ENCODE measurements at regions not wholly inside any gene's neighbourhood (a gene's known extent, or its start where the extent isn't known, plus 50 kb on each side); places are given as distances from the start of the nearest gene placed in this dataset.

- ChIA-PET CTCF (interaction anchor here (0.5 to 1.6 kb wide), 2 partner anchors 17 to 619 kb away, joined by 3 read pairs; no protein-coding TSS in a partner anchor), POLR2A (no interaction called here)
- no peaks in the 10 kb centered on the region for H3K27me3 ChIP-seq (replicated peaks in 2 of 5; ENCODE audit: control insufficient read depth in 4 of 5, insufficient read depth in 5 of 5, low read length in 4 of 5)
- no peaks in the 10 kb centered on the region for H3K36me3 ChIP-seq (ENCODE audit: control insufficient read depth in 4 of 4, insufficient read depth in 4 of 4, low read length in 3 of 4)
- WGBS (ENCODE audit: insufficient coverage), result 94% methylated on average over 3 of the region's 5 CpGs
- H3K4me1 ChIP-seq (ENCODE audit: control extremely low read depth in 1 of 4, control insufficient read depth in 4 of 4, insufficient read depth in 4 of 4, low read length in 3 of 4), result peaks cover 0 to 3% (median 1%) of the 10 kb centered on the region in 4 experiments
- H3K9me3 ChIP-seq (ENCODE audit: control extremely low read depth in 1 of 5, control insufficient read depth in 4 of 5, insufficient read depth in 2 of 5, low read depth in 1 of 5, low read length in 4 of 5), result no peaks in the 10 kb centered on the region
- H3K27ac ChIP-seq (ENCODE audit: insufficient read depth in 1 of 2, low read depth in 1 of 2, low read length in 2 of 2, poor library complexity in 1 of 2, severe bottlenecking in 2 of 2), result no peak overlapping the region
- DNase-seq, result no peak
- no peak overlapping the region for H3K4me3 ChIP-seq (ENCODE audit: control insufficient read depth in 1 of 7, extremely low read depth in 1 of 7, insufficient read depth in 4 of 7, low read depth in 2 of 7, low read length in 6 of 7)
Observed at GRCh38 chr7:27375958-27376357, 133.4 kb downstream of the EVX1 start.

- Histone ChIP-seq H3K27me3 (replicated peaks in 2 of 5; ENCODE audit: control insufficient read depth in 4 of 5, insufficient read depth in 5 of 5, low read length in 4 of 5) (no peaks in the 10 kb centered on the region), H3K9me3 (ENCODE audit: control extremely low read depth in 1 of 5, control insufficient read depth in 4 of 5, insufficient read depth in 2 of 5, low read depth in 1 of 5, low read length in 4 of 5) (no peaks in the 10 kb centered on the region), H3K4me3 (ENCODE audit: control insufficient read depth in 1 of 7, extremely low read depth in 1 of 7, insufficient read depth in 4 of 7, low read depth in 2 of 7, low read length in 6 of 7) (no peak overlapping the region), H3K27ac (ENCODE audit: insufficient read depth in 1 of 2, low read depth in 1 of 2, low read length in 2 of 2, poor library complexity in 1 of 2, severe bottlenecking in 2 of 2) (no peak overlapping the region), H3K36me3 (ENCODE audit: control insufficient read depth in 4 of 4, insufficient read depth in 4 of 4, low read length in 3 of 4) (no peaks in the 10 kb centered on the region), H3K4me1 (ENCODE audit: control extremely low read depth in 1 of 4, control insufficient read depth in 4 of 4, insufficient read depth in 4 of 4, low read length in 3 of 4) (no peaks in the 10 kb centered on the region)
- POLR2A ChIA-PET, result no interaction called here
- DNase-seq, result no peak
- WGBS (ENCODE audit: insufficient coverage), result 96% methylated on average over 7 of the region's 8 CpGs
- CTCF ChIA-PET, result no interaction called here
Observed at GRCh38 chr7:27377988-27378387, 135.4 kb downstream of the EVX1 start.

GRCh38 chr7:27382307-27382706 is 139.7 kb downstream of the EVX1 start:
- no peaks in the 10 kb centered on the region for H3K36me3 ChIP-seq (ENCODE audit: control insufficient read depth in 4 of 4, insufficient read depth in 4 of 4, low read length in 3 of 4)
- no peaks in the 10 kb centered on the region for H3K4me1 ChIP-seq (ENCODE audit: control extremely low read depth in 1 of 4, control insufficient read depth in 4 of 4, insufficient read depth in 4 of 4, low read length in 3 of 4)
- WGBS (ENCODE audit: insufficient coverage), result 100% methylated on average over 2 of the region's 4 CpGs
- no peak overlapping the region for H3K4me3 ChIP-seq (ENCODE audit: control insufficient read depth in 1 of 7, extremely low read depth in 1 of 7, insufficient read depth in 4 of 7, low read depth in 2 of 7, low read length in 6 of 7)
- no peak overlapping the region for H3K27ac ChIP-seq (ENCODE audit: insufficient read depth in 1 of 2, low read depth in 1 of 2, low read length in 2 of 2, poor library complexity in 1 of 2, severe bottlenecking in 2 of 2)
- no peak for DNase-seq
- CTCF ChIA-PET, result no interaction called here
- H3K27me3 ChIP-seq (replicated peaks in 2 of 5; ENCODE audit: control insufficient read depth in 4 of 5, insufficient read depth in 5 of 5, low read length in 4 of 5), result no peaks in the 10 kb centered on the region
- POLR2A ChIA-PET, result no interaction called here
- H3K9me3 ChIP-seq (ENCODE audit: control extremely low read depth in 1 of 5, control insufficient read depth in 4 of 5, insufficient read depth in 2 of 5, low read depth in 1 of 5, low read length in 4 of 5), result no peaks in the 10 kb centered on the region

- H3K4me3 ChIP-seq (ENCODE audit: control insufficient read depth in 1 of 7, extremely low read depth in 1 of 7, insufficient read depth in 4 of 7, low read depth in 2 of 7, low read length in 6 of 7), result no peak overlapping the region
- ChIA-PET POLR2A (no interaction called here), CTCF (interaction anchor here (0.6 kb wide), 1 partner anchor 9 kb away, joined by 3 read pairs; no protein-coding TSS in a partner anchor)
- no peak for DNase-seq
- H3K9me3 ChIP-seq (ENCODE audit: control extremely low read depth in 1 of 5, control insufficient read depth in 4 of 5, insufficient read depth in 2 of 5, low read depth in 1 of 5, low read length in 4 of 5), result no peaks in the 10 kb centered on the region
- no peaks in the 10 kb centered on the region for H3K36me3 ChIP-seq (ENCODE audit: control insufficient read depth in 4 of 4, insufficient read depth in 4 of 4, low read length in 3 of 4)
- H3K4me1 ChIP-seq (ENCODE audit: control extremely low read depth in 1 of 4, control insufficient read depth in 4 of 4, insufficient read depth in 4 of 4, low read length in 3 of 4), result no peaks in the 10 kb centered on the region
- 98% methylated on average over 5 of the region's 6 CpGs for WGBS (ENCODE audit: insufficient coverage)
- H3K27ac ChIP-seq (ENCODE audit: insufficient read depth in 1 of 2, low read depth in 1 of 2, low read length in 2 of 2, poor library complexity in 1 of 2, severe bottlenecking in 2 of 2), result no peak overlapping the region
- H3K27me3 ChIP-seq (replicated peaks in 2 of 5; ENCODE audit: control insufficient read depth in 4 of 5, insufficient read depth in 5 of 5, low read length in 4 of 5), result peaks cover 0 to 2% (median 0%) of the 10 kb centered on the region in 5 experiments
Observed at GRCh38 chr7:27386581-27386980, 144.0 kb downstream of the EVX1 start.

- H3K27ac ChIP-seq (ENCODE audit: insufficient read depth in 1 of 2, low read depth in 1 of 2, low read length in 2 of 2, poor library complexity in 1 of 2, severe bottlenecking in 2 of 2), result no peak overlapping the region
- POLR2A ChIA-PET, result no interaction called here
- no peak for DNase-seq
- H3K4me1 ChIP-seq (ENCODE audit: control extremely low read depth in 1 of 4, control insufficient read depth in 4 of 4, insufficient read depth in 4 of 4, low read length in 3 of 4), result no peaks in the 10 kb centered on the region
- 100% methylated on average over 4 of the region's 4 CpGs for WGBS (ENCODE audit: insufficient coverage)
- CTCF ChIA-PET, result no interaction called here
- H3K36me3 ChIP-seq (ENCODE audit: control insufficient read depth in 4 of 4, insufficient read depth in 4 of 4, low read length in 3 of 4), result no peaks in the 10 kb centered on the region
- no peaks in the 10 kb centered on the region for H3K9me3 ChIP-seq (ENCODE audit: control extremely low read depth in 1 of 5, control insufficient read depth in 4 of 5, insufficient read depth in 2 of 5, low read depth in 1 of 5, low read length in 4 of 5)
- H3K27me3 ChIP-seq (replicated peaks in 2 of 5; ENCODE audit: control insufficient read depth in 4 of 5, insufficient read depth in 5 of 5, low read length in 4 of 5), result peaks cover 0 to 2% (median 0%) of the 10 kb centered on the region in 5 experiments
- H3K4me3 ChIP-seq (ENCODE audit: control insufficient read depth in 1 of 7, extremely low read depth in 1 of 7, insufficient read depth in 4 of 7, low read depth in 2 of 7, low read length in 6 of 7), result no peak overlapping the region
Observed at GRCh38 chr7:27387864-27388263, 145.3 kb downstream of the EVX1 start.

GRCh38 chr7:27388561-27388960 is 146.0 kb downstream of the EVX1 start:
- Histone ChIP-seq H3K27me3 (replicated peaks in 2 of 5; ENCODE audit: control insufficient read depth in 4 of 5, insufficient read depth in 5 of 5, low read length in 4 of 5) (peaks cover 0 to 2% (median 0%) of the 10 kb centered on the region in 5 experiments), H3K27ac (ENCODE audit: insufficient read depth in 1 of 2, low read depth in 1 of 2, low read length in 2 of 2, poor library complexity in 1 of 2, severe bottlenecking in 2 of 2) (no peak overlapping the region), H3K9me3 (ENCODE audit: control extremely low read depth in 1 of 5, control insufficient read depth in 4 of 5, insufficient read depth in 2 of 5, low read depth in 1 of 5, low read length in 4 of 5) (peaks cover 0 to 4% (median 0%) of the 10 kb centered on the region in 5 experiments), H3K4me3 (ENCODE audit: control insufficient read depth in 1 of 7, extremely low read depth in 1 of 7, insufficient read depth in 4 of 7, low read depth in 2 of 7, low read length in 6 of 7) (no peak overlapping the region), H3K36me3 (ENCODE audit: control insufficient read depth in 4 of 4, insufficient read depth in 4 of 4, low read length in 3 of 4) (no peaks in the 10 kb centered on the region), H3K4me1 (ENCODE audit: control extremely low read depth in 1 of 4, control insufficient read depth in 4 of 4, insufficient read depth in 4 of 4, low read length in 3 of 4) (no peaks in the 10 kb centered on the region)
- ChIA-PET POLR2A (no interaction called here), CTCF (interaction anchor here (0.6 kb wide), 1 partner anchor 12 kb away, joined by 3 read pairs; no protein-coding TSS in a partner anchor)
- WGBS (ENCODE audit: insufficient coverage), result 95% methylated on average over 6 of the region's 7 CpGs
- no peak for DNase-seq

- Histone ChIP-seq H3K4me3 (ENCODE audit: control insufficient read depth in 1 of 7, extremely low read depth in 1 of 7, insufficient read depth in 4 of 7, low read depth in 2 of 7, low read length in 6 of 7) (no peak overlapping the region), H3K36me3 (ENCODE audit: control insufficient read depth in 4 of 4, insufficient read depth in 4 of 4, low read length in 3 of 4) (no peaks in the 10 kb centered on the region), H3K27me3 (replicated peaks in 2 of 5; ENCODE audit: control insufficient read depth in 4 of 5, insufficient read depth in 5 of 5, low read length in 4 of 5) (peaks cover 0 to 2% (median 0%) of the 10 kb centered on the region in 5 experiments), H3K4me1 (ENCODE audit: control extremely low read depth in 1 of 4, control insufficient read depth in 4 of 4, insufficient read depth in 4 of 4, low read length in 3 of 4) (no peaks in the 10 kb centered on the region), H3K27ac (ENCODE audit: insufficient read depth in 1 of 2, low read depth in 1 of 2, low read length in 2 of 2, poor library complexity in 1 of 2, severe bottlenecking in 2 of 2) (no peak overlapping the region), H3K9me3 (ENCODE audit: control extremely low read depth in 1 of 5, control insufficient read depth in 4 of 5, insufficient read depth in 2 of 5, low read depth in 1 of 5, low read length in 4 of 5) (peaks cover 0 to 9% (median 0%) of the 10 kb centered on the region in 5 experiments)
- POLR2A ChIA-PET, result interaction anchor here (0.6 kb wide), 1 partner anchor 15 kb away, joined by 3 read pairs; no protein-coding TSS in a partner anchor
- CTCF ChIA-PET, result interaction anchor here (0.9 kb wide), 1 partner anchor 18 kb away, joined by 3 read pairs; no protein-coding TSS in a partner anchor
- no peak for DNase-seq
- 97% methylated on average over 3 of the region's 3 CpGs for WGBS (ENCODE audit: insufficient coverage)
Observed at GRCh38 chr7:27389496-27389895, 146.9 kb downstream of the EVX1 start.
